Endothelial cell (in vitro differentiated cells): ENCODE measurements at regions not wholly inside any gene's neighbourhood (a gene's known extent, or its start where the extent isn't known, plus 50 kb on each side); places are given as distances from the start of the nearest gene placed in this dataset.

ENCODE experiments used
- DNase-seq: peaks from one replicate; pipeline ENCODE4 v3.0.0; 2021; ENCODE audit warnings: low spot score
- H3K27ac Mint-ChIP-seq: one replicate; pipeline ENCODE4 v1.8.0; 2021; ENCODE audit warnings: mixed read lengths, inconsistent platforms; ENCODE audit not compliant: unreplicated experiment
- H3K27me3 Mint-ChIP-seq: one replicate; pipeline ENCODE4 v1.8.0; 2021; ENCODE audit warnings: mild to moderate bottlenecking, moderate library complexity, mixed read lengths, inconsistent platforms; ENCODE audit not compliant: unreplicated experiment
- H3K36me3 Mint-ChIP-seq: one replicate; pipeline ENCODE4 v1.8.0; 2021; ENCODE audit warnings: mild to moderate bottlenecking, low read depth, mixed read lengths, inconsistent platforms; ENCODE audit not compliant: unreplicated experiment
- H3K4me1 Mint-ChIP-seq: one replicate; pipeline ENCODE4 v1.8.0; 2021; ENCODE audit warnings: mild to moderate bottlenecking, mixed read lengths, inconsistent platforms; ENCODE audit not compliant: unreplicated experiment
- H3K4me3 Mint-ChIP-seq: one replicate; pipeline ENCODE4 v1.8.0; 2021; ENCODE audit warnings: mild to moderate bottlenecking, mixed read lengths, inconsistent platforms; ENCODE audit not compliant: unreplicated experiment
- H3K9me3 Mint-ChIP-seq: one replicate; pipeline ENCODE4 v1.8.0; 2021; ENCODE audit warnings: mixed read lengths, inconsistent platforms; ENCODE audit not compliant: unreplicated experiment
- TF ChIP-seq, protein P1 (sequence below): fragments of 200-600 bp; sonication (generic); IDR thresholded peaks from one replicate; pipeline ENCODE4 v1.5.0; 2021; ENCODE audit warnings: antibody characterized with exemption; ENCODE audit not compliant: unreplicated experiment

DNA sequence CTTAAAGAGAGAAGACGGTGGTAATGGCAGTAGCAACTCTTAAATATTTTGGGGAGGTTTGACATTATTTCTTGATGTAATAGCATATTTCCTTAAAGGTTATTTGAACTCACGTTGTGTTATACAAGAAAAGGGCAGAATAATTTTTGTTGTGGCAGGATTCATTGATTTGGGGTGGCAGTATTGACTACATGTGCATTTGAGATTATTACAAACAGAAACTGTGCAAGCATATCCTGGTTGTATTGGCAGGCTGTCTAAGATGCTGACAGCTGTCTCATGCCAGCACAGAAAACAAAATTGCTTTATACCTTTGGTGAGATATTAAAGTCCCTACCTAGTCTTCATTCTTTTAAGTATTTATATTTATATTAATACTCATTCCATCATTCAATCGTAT is 300.7 kb upstream of the MAGEC2 start:
- DNase-seq, result no peak
- Mint-ChIP-seq H3K9me3 (no peaks in the 10 kb centered on the region), H3K4me3 (no peak overlapping the region), H3K36me3 (no peaks in the 10 kb centered on the region), H3K4me1 (no peaks in the 10 kb centered on the region), H3K27me3 (no peaks in the 10 kb centered on the region), H3K27ac (no peak overlapping the region)
- TF ChIP-seq, protein P1, sequence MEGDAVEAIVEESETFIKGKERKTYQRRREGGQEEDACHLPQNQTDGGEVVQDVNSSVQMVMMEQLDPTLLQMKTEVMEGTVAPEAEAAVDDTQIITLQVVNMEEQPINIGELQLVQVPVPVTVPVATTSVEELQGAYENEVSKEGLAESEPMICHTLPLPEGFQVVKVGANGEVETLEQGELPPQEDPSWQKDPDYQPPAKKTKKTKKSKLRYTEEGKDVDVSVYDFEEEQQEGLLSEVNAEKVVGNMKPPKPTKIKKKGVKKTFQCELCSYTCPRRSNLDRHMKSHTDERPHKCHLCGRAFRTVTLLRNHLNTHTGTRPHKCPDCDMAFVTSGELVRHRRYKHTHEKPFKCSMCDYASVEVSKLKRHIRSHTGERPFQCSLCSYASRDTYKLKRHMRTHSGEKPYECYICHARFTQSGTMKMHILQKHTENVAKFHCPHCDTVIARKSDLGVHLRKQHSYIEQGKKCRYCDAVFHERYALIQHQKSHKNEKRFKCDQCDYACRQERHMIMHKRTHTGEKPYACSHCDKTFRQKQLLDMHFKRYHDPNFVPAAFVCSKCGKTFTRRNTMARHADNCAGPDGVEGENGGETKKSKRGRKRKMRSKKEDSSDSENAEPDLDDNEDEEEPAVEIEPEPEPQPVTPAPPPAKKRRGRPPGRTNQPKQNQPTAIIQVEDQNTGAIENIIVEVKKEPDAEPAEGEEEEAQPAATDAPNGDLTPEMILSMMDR, result no peak

DNA sequence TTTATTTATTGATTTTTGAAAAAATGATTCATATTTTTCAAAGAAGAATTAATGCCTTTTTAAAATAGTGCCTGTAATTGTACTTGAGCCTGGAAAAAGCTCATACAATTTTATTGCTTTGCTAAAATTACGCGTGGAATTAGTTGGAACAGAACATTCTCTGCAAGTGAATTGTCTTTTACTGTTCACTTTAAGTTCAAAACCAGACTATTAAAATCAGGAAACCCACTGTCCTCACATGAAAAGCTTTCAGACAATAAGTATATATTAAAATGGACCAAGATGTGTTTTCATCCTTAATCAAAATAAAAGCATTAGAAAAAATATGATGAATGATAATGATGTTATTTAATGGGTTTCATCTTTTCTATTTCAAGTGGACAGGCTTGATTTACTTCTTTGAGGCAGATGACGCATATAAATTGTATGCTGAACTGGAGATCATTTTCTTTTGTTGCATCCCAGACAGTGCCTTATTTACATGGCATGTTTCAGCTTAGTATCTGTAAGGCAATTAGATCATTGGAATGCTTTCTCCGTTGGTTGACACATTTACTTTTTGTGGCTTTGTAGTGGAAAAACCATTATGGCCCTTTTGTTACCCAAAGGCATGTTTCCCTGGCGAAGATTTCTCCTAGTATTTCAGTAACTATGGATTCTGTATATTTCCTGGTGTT is 299.0 kb upstream of the MAGEC2 start:
- no peak overlapping the region for H3K27ac Mint-ChIP-seq
- DNase-seq, result no peak
- TF ChIP-seq, protein P1, result no peak
- H3K4me3 Mint-ChIP-seq, result no peak overlapping the region
- H3K4me1 Mint-ChIP-seq, result no peaks in the 10 kb centered on the region
- no peaks in the 10 kb centered on the region for H3K9me3 Mint-ChIP-seq
- no peaks in the 10 kb centered on the region for H3K36me3 Mint-ChIP-seq
- no peaks in the 10 kb centered on the region for H3K27me3 Mint-ChIP-seq

DNA sequence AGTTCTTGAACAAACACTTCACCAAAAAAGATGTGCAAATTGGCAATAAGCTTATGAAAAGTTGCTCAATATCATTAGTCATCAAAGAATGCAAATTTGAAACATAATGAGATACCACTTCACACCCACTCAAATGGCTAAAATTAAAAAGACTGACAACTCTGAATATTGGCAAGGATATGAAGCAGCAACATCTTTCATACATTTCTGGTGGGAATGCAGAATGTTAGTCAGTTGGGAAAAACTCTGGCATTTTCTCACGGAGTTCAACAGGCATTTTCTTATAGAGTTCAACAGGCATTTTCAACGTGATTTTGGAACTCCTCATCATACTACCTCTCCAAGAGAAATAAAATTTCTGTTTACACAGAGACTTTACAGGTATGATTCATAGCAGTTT is 297.4 kb upstream of the MAGEC2 start:
- Mint-ChIP-seq H3K4me3 (no peak overlapping the region), H3K4me1 (no peaks in the 10 kb centered on the region), H3K27ac (no peak overlapping the region), H3K36me3 (no peaks in the 10 kb centered on the region), H3K27me3 (no peaks in the 10 kb centered on the region), H3K9me3 (peaks cover 3% of the 10 kb centered on the region)
- no peak for DNase-seq
- TF ChIP-seq, protein P1, result no peak

DNA sequence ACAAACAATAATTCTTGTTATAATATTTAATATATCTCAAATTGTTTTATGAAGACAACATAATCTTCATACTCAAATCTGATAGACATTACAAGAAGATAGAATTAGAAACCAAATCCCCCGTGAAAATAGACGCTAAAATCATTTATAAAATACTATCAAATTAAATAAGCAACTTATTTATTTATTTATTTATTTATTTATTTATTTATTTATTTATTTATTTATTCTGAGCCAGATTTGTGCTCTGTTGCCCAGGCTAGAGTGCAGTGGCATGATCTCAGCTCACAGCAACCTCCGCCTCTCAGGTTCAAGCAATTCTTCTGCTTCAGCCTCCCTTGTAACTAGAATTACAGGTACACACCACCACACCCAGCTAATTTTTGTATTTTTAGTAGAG is 294.9 kb upstream of the MAGEC2 start:
- Mint-ChIP-seq H3K27me3 (no peaks in the 10 kb centered on the region), H3K36me3 (no peaks in the 10 kb centered on the region), H3K9me3 (peaks cover 3% of the 10 kb centered on the region), H3K4me1 (no peaks in the 10 kb centered on the region), H3K27ac (no peak overlapping the region), H3K4me3 (no peak overlapping the region)
- DNase-seq, result no peak
- TF ChIP-seq, protein P1, result no peak

DNA sequence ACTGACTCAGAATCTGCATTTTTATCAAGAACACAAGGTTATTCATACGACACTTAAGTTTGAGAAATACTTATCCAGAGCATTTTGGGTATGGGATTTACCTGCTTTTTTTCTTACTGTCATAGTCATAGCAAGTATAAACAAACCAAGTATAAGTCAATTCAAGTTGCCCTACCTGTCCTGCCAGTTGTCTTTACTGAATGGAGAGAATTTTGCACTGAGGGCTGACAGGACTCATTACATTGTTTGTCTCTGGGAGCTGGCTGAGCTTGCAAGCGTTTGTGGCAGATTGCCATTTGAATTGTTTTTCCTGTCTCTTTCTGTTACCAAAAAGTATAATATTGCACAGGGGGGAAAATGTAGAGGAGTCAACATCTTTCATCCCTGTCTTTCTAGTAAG is 278.9 kb upstream of the MAGEC2 start:
- TF ChIP-seq, protein P1, result no peak
- H3K4me3 Mint-ChIP-seq, result no peak overlapping the region
- DNase-seq, result no peak
- H3K9me3 Mint-ChIP-seq, result no peaks in the 10 kb centered on the region
- H3K36me3 Mint-ChIP-seq, result no peaks in the 10 kb centered on the region
- no peaks in the 10 kb centered on the region for H3K4me1 Mint-ChIP-seq
- H3K27me3 Mint-ChIP-seq, result no peaks in the 10 kb centered on the region
- no peak overlapping the region for H3K27ac Mint-ChIP-seq
